Neural cell (in vitro differentiated cells): ENCODE measurements at regions not wholly inside any gene's neighbourhood (a gene's known extent, or its start where the extent isn't known, plus 50 kb on each side); places are given as distances from the start of the nearest gene placed in this dataset.

Source experiments
- H2AFZ ChIP-seq: fragments of 200-600, 300-800 bp; sonication (generic), shearing (Covaris generic); 2 replicates; pipeline ENCODE4 v1.6.0; 2014; ENCODE audit warnings: low read depth, mild to moderate bottlenecking, antibody characterized with exemption, low read length, moderate library complexity
- H3F3A ChIP-seq: fragments of 200-600 bp; shearing (Covaris generic); 2 replicates; pipeline ENCODE4 v1.6.1; 2016; ENCODE audit warnings: mild to moderate bottlenecking, moderate library complexity, mixed read lengths, antibody characterized with exemption, low read length; ENCODE audit not compliant: insufficient read depth, poor library complexity, severe bottlenecking
- H3K27ac ChIP-seq: fragments of 200-600, 300-800 bp; sonication (generic), shearing (Covaris generic); 2 replicates; pipeline ENCODE4 v1.5.1; 2014; ENCODE audit warnings: mild to moderate bottlenecking, low read length, moderate library complexity
- H3K27me3 ChIP-seq: fragments of 300-800, 200-600 bp; sonication (generic), shearing (Covaris generic); 2 replicates; pipeline ENCODE4 v1.6.0; 2014; ENCODE audit warnings: mild to moderate bottlenecking, low read depth, low read length, moderate library complexity; ENCODE audit not compliant: insufficient read depth
- H3K36me3 ChIP-seq: fragments of 300-800, 200-600 bp; sonication (generic), shearing (Covaris generic); 2 replicates; pipeline ENCODE4 v1.5.1; 2014; ENCODE audit warnings: mild to moderate bottlenecking, antibody characterized with exemption, low read length, moderate library complexity; ENCODE audit not compliant: insufficient read depth
- H3K4me2 ChIP-seq: fragments of 300-800, 200-600 bp; sonication (generic), shearing (Covaris generic); 2 replicates; pipeline ENCODE4 v1.6.0; 2014; ENCODE audit warnings: mild to moderate bottlenecking, low read length
- H3K4me3 ChIP-seq: fragments of 300-800, 200-600 bp; sonication (generic), shearing (Covaris generic); 2 replicates; pipeline ENCODE4 v1.5.1; 2014; ENCODE audit warnings: mild to moderate bottlenecking, low read length, moderate library complexity
- H3K79me2 ChIP-seq: fragments of 200-600 bp; shearing (Covaris generic); replicated peaks from 2 replicates; pipeline ENCODE4 v1.6.0; 2014; ENCODE audit warnings: mild to moderate bottlenecking, low read length, moderate library complexity; ENCODE audit not compliant: insufficient read depth
- H3K9ac ChIP-seq: fragments of 300-800, 200-600 bp; sonication (generic), shearing (Covaris generic); 2 replicates; pipeline ENCODE4 v1.6.1; 2016; ENCODE audit warnings: mild to moderate bottlenecking, low read length, mixed read lengths
- H3K9me2 ChIP-seq: fragments of 200-600 bp; shearing (Covaris generic); 2 replicates; pipeline ENCODE4 v1.6.1; 2016; ENCODE audit warnings: mild to moderate bottlenecking, low read length, mixed read lengths; ENCODE audit not compliant: insufficient read depth
- H3K9me3 ChIP-seq: fragments of 200-600, 300-800 bp; sonication (generic), shearing (Covaris generic); 2 replicates; pipeline ENCODE4 v1.6.1; 2016; ENCODE audit warnings: mild to moderate bottlenecking, mixed run types, low read length, moderate library complexity, mixed read lengths
- H4K20me1 ChIP-seq: fragments of 200-600 bp; shearing (Covaris generic); 2 replicates; pipeline ENCODE4 v1.6.1; 2016; ENCODE audit warnings: mild to moderate bottlenecking, mixed run types; ENCODE audit not compliant: insufficient read depth
- CTCF ChIP-seq: fragments of 450-650 bp; IDR thresholded peaks from 2 replicates; pipeline ENCODE4 v1.5.1; 2014; ENCODE audit warnings: antibody characterized with exemption, mild to moderate bottlenecking, moderate library complexity; ENCODE audit not compliant: poor library complexity, severe bottlenecking
- EP300 ChIP-seq: fragments of 450-650 bp; conservative IDR thresholded peaks from 2 replicates; pipeline ENCODE4 v1.6.1; 2014; ENCODE audit warnings: antibody characterized with exemption, mild to moderate bottlenecking, moderate library complexity; ENCODE audit not compliant: poor library complexity, severe bottlenecking
- EZH2 ChIP-seq: fragments of 200-600, 300-800 bp; shearing (Covaris generic), sonication (generic); IDR thresholded peaks from 2 replicates; pipeline ENCODE4 v1.6.1; 2014; ENCODE audit warnings: antibody characterized with exemption, low read length, borderline replicate concordance, mild to moderate bottlenecking; ENCODE audit not compliant: insufficient read depth, poor library complexity, severe bottlenecking
- MXI1 ChIP-seq: fragments of 450-650 bp; conservative IDR thresholded peaks from 2 replicates; pipeline ENCODE4 v1.6.1; 2014; ENCODE audit warnings: antibody characterized with exemption, mild to moderate bottlenecking; ENCODE audit not compliant: poor library complexity, severe bottlenecking
- POLR2AphosphoS5 ChIP-seq: IDR thresholded peaks from 2 replicates; pipeline ENCODE4 v1.6.1; 2012
- RAD21 ChIP-seq: fragments of 450-650 bp; conservative IDR thresholded peaks from 2 replicates; pipeline ENCODE4 v1.6.1; 2014; ENCODE audit warnings: antibody characterized with exemption, mild to moderate bottlenecking, moderate library complexity
- REST ChIP-seq: IDR thresholded peaks from 2 replicates; pipeline ENCODE4 v1.6.1; 2012; ENCODE audit warnings: borderline replicate concordance
- SMC3 ChIP-seq: fragments of 450-650 bp; conservative IDR thresholded peaks from 2 replicates; pipeline ENCODE4 v1.6.1; 2014; ENCODE audit warnings: antibody characterized with exemption, mild to moderate bottlenecking, moderate library complexity; ENCODE audit not compliant: poor library complexity
- TAF1 ChIP-seq: IDR thresholded peaks from 2 replicates; pipeline ENCODE4 v1.6.1; 2012; ENCODE audit warnings: low read depth

- H3K4me3 ChIP-seq: no peak overlapping the region
- H3K27ac ChIP-seq: no peak overlapping the region
- TF ChIP-seq EZH2 (no peak), RAD21 (no peak), EP300 (no peak)
- no peaks in the 10 kb centered on the region for H3K79me2 ChIP-seq
- no peaks in the 10 kb centered on the region for H3K36me3 ChIP-seq
- no peaks in the 10 kb centered on the region for H3K9me2 ChIP-seq
- H3F3A ChIP-seq: no peaks in the 10 kb centered on the region
- H2AFZ ChIP-seq: no peak overlapping the region
- no peak overlapping the region for H3K9ac ChIP-seq
- H3K9me3 ChIP-seq: no peaks in the 10 kb centered on the region
- H3K4me2 ChIP-seq: no peak overlapping the region
- no peaks in the 10 kb centered on the region for H4K20me1 ChIP-seq
- H3K27me3 ChIP-seq: no peaks in the 10 kb centered on the region
Measured at GRCh38 chr15:55113736-55114135, 83.0 kb downstream of the RSL24D1 start.

GRCh38 chr15:55112706-55113105 is 84.0 kb downstream of the RSL24D1 start:
- no peak for TF ChIP-seq POLR2AphosphoS5
- TF ChIP-seq MXI1: no peak
- no peak for TF ChIP-seq REST
- no peak for TF ChIP-seq TAF1
- no peak for TF ChIP-seq SMC3
- no peak for TF ChIP-seq EZH2
- no peak for TF ChIP-seq RAD21
- no peak for TF ChIP-seq EP300
- TF ChIP-seq CTCF: no peak
- Histone ChIP-seq H3K4me3 (no peak overlapping the region), H3K79me2 (no peaks in the 10 kb centered on the region), H3K9me2 (no peaks in the 10 kb centered on the region), H3K27ac (no peak overlapping the region), H3K9me3 (no peaks in the 10 kb centered on the region), H3K9ac (no peak overlapping the region), H3K4me2 (no peak overlapping the region), H4K20me1 (no peaks in the 10 kb centered on the region), H3K27me3 (no peaks in the 10 kb centered on the region), H3K36me3 (no peaks in the 10 kb centered on the region), H3F3A (no peaks in the 10 kb centered on the region), H2AFZ (no peak overlapping the region)

GRCh38 chr15:55110446-55110845 is 86.3 kb downstream of the RSL24D1 start:
- Histone ChIP-seq H4K20me1 (no peaks in the 10 kb centered on the region), H3K9me2 (no peaks in the 10 kb centered on the region), H3K27ac (no peak overlapping the region), H3K9ac (no peak overlapping the region), H3K4me3 (no peak overlapping the region), H3K79me2 (no peaks in the 10 kb centered on the region), H3F3A (no peaks in the 10 kb centered on the region), H3K4me2 (no peak overlapping the region), H3K36me3 (no peaks in the 10 kb centered on the region), H3K9me3 (no peaks in the 10 kb centered on the region), H3K27me3 (no peaks in the 10 kb centered on the region), H2AFZ (no peak overlapping the region)
- TF ChIP-seq TAF1 (no peak), MXI1 (no peak), REST (no peak), EP300 (peak; percentile 38), RAD21 (peak; percentile 23), CTCF (peak; percentile 44), SMC3 (no peak), POLR2AphosphoS5 (peak; percentile 44), EZH2 (no peak)
